ENCODE measurements at regions not wholly inside any gene's neighbourhood (a gene's known extent, or its start where the extent isn't known, plus 50 kb on each side); places are given as distances from the start of the nearest gene placed in this dataset.

GRCh38 chr13:62049992-62050391 is 634.3 kb upstream of the PCDH20 start:
- ATAC-seq (ENCODE audit: insufficient number of reproducible peaks, low FRiP score, low read depth): no peak
- no peaks in the 10 kb centered on the region for H3K9me3 ChIP-seq
- no peak overlapping the region for H3K27ac ChIP-seq
- TF ChIP-seq CTCF (IDR thresholded peaks at IDR 0.05): no peak
- H3K27me3 ChIP-seq (replicated peaks; ENCODE audit: insufficient read depth): no peaks in the 10 kb centered on the region
- DNase-seq (ENCODE audit: low spot score): no peak
- no peak overlapping the region for H3K4me3 ChIP-seq
- H3K4me1 ChIP-seq (ENCODE audit: control insufficient read depth in 1 of 2, low read depth in 2 of 2): no peaks in the 10 kb centered on the region
- H3K36me3 ChIP-seq: no peaks in the 10 kb centered on the region

- DNase-seq (ENCODE audit: low spot score) (no peak), ATAC-seq (ENCODE audit: insufficient number of reproducible peaks, low FRiP score, low read depth) (no peak)
- no peak overlapping the region for H3K27ac ChIP-seq
- no peaks in the 10 kb centered on the region for H3K9me3 ChIP-seq
- H3K27me3 ChIP-seq (replicated peaks; ENCODE audit: insufficient read depth): no peaks in the 10 kb centered on the region
- TF ChIP-seq CTCF (IDR thresholded peaks at IDR 0.05): no peak
- no peak overlapping the region for H3K4me3 ChIP-seq
- no peaks in the 10 kb centered on the region for H3K36me3 ChIP-seq
- H3K4me1 ChIP-seq (ENCODE audit: control insufficient read depth in 1 of 2, low read depth in 2 of 2): no peaks in the 10 kb centered on the region
These were observed 630.9 kb upstream of the PCDH20 start for GRCh38 chr13:62046512-62046911.

- TF ChIP-seq CTCF (IDR thresholded peaks at IDR 0.05): no peak
- Histone ChIP-seq H3K27me3 (replicated peaks; ENCODE audit: insufficient read depth) (no peaks in the 10 kb centered on the region), H3K36me3 (no peaks in the 10 kb centered on the region), H3K4me3 (no peak overlapping the region), H3K27ac (no peak overlapping the region), H3K4me1 (ENCODE audit: control insufficient read depth in 1 of 2, low read depth in 2 of 2) (no peaks in the 10 kb centered on the region), H3K9me3 (no peaks in the 10 kb centered on the region)
- DNase-seq (ENCODE audit: low spot score) (no peak), ATAC-seq (ENCODE audit: insufficient number of reproducible peaks, low FRiP score, low read depth) (no peak)
These were observed 628.0 kb upstream of the PCDH20 start for GRCh38 chr13:62043600-62043999.

- no peak for TF ChIP-seq CTCF (IDR thresholded peaks at IDR 0.05)
- ATAC-seq (ENCODE audit: insufficient number of reproducible peaks, low FRiP score, low read depth) (no peak), DNase-seq (ENCODE audit: low spot score) (no peak)
- Histone ChIP-seq H3K36me3 (no peaks in the 10 kb centered on the region), H3K27me3 (replicated peaks; ENCODE audit: insufficient read depth) (no peaks in the 10 kb centered on the region), H3K4me3 (no peak overlapping the region), H3K9me3 (no peaks in the 10 kb centered on the region), H3K4me1 (ENCODE audit: control insufficient read depth in 1 of 2, low read depth in 2 of 2) (no peaks in the 10 kb centered on the region), H3K27ac (no peak overlapping the region)
These were observed 625.2 kb upstream of the PCDH20 start for GRCh38 chr13:62040806-62041205.

- Histone ChIP-seq H3K27ac (no peak overlapping the region), H3K9me3 (no peaks in the 10 kb centered on the region), H3K4me1 (ENCODE audit: control insufficient read depth in 1 of 2, low read depth in 2 of 2) (no peaks in the 10 kb centered on the region), H3K36me3 (no peaks in the 10 kb centered on the region), H3K4me3 (no peak overlapping the region), H3K27me3 (replicated peaks; ENCODE audit: insufficient read depth) (no peaks in the 10 kb centered on the region)
- no peak for ATAC-seq (ENCODE audit: insufficient number of reproducible peaks, low FRiP score, low read depth)
- no peak for DNase-seq (ENCODE audit: low spot score)
- no peak for TF ChIP-seq CTCF (IDR thresholded peaks at IDR 0.05)
These were observed 624.4 kb upstream of the PCDH20 start for GRCh38 chr13:62040078-62040477.
